SK-N-SH (cell line): ENCODE measurements at regions not wholly inside any gene's neighbourhood (a gene's known extent, or its start where the extent isn't known, plus 50 kb on each side); places are given as distances from the start of the nearest gene placed in this dataset.

Experiments
- CTCF ChIA-PET: fragments of 300-600, 350-600 bp; formaldehyde crosslinking; extraction: SDS; loops from one replicate; lab custom pipeline; 2021; lab: Yijun Ruan, JAX
- POLR2A ChIA-PET: fragments of 350-600 bp; sonication (Branson Sonifier 250); formaldehyde crosslinking; extraction: SDS; loops from one replicate; lab custom pipeline; 2020; ENCODE audit warnings: antibody characterized with exemption, inconsistent platforms; lab: Yijun Ruan, JAX
- DNase-seq: peaks from one replicate; pipeline ENCODE4 v3.0.0; 2012
- H2AFZ ChIP-seq: fragments of 200-600 bp; sonication (generic); 2 replicates; pipeline ENCODE4 v1.8.1; 2016; ENCODE audit warnings: antibody characterized with exemption, mild to moderate bottlenecking, low read depth
- H3F3A ChIP-seq: fragments of 200-600 bp; sonication (generic); replicated peaks from 2 replicates; pipeline ENCODE3; 2016; ENCODE audit warnings: antibody characterized with exemption, mild to moderate bottlenecking; ENCODE audit not compliant: insufficient read depth
- H3K27ac ChIP-seq, 2 experiments: fragments of 200-500 bp in 1 of 2; fragments of 200-600 bp in 1 of 2; sonication (Bioruptor generic) in 1 of 2; sonication (generic), shearing (Covaris generic) in 1 of 2; 2 replicates each; pipeline versions ENCODE4 v1.5.1 to v1.6.1; 2014 to 2016; ENCODE audit warnings: low read depth in 2 of 2, inconsistent platforms in 1 of 2, low read length in 1 of 2, mild to moderate bottlenecking in 1 of 2, mixed read lengths in 1 of 2
- H3K27me3 ChIP-seq: fragments of 200-600 bp; sonication (generic), shearing (Covaris generic); 2 replicates; pipeline ENCODE4 v1.6.1; 2016; ENCODE audit warnings: mixed run types; ENCODE audit not compliant: insufficient read depth
- H3K36me3 ChIP-seq, 2 experiments: fragments of 200-500 bp in 1 of 2; fragments of 200-600 bp in 1 of 2; sonication (Bioruptor generic) in 1 of 2; sonication (generic) in 1 of 2; replicated peaks in 1 of 2; 2 replicates each; pipeline versions ENCODE3 to v1.5.1; 2014 to 2016; ENCODE audit warnings: low read length in 1 of 2, mild to moderate bottlenecking in 1 of 2; ENCODE audit not compliant: insufficient read depth in 2 of 2, control insufficient read depth in 1 of 2
- H3K4me1 ChIP-seq, 2 experiments: fragments of 200-500 bp in 1 of 2; fragments of 200-600 bp in 1 of 2; sonication (Bioruptor generic) in 1 of 2; sonication (generic), shearing (Covaris generic) in 1 of 2; 2 replicates each; pipeline versions ENCODE4 v1.5.1 to v1.6.1; 2014 to 2016; ENCODE audit warnings: low read depth in 1 of 2, low read length in 1 of 2, mixed run types in 1 of 2; ENCODE audit not compliant: insufficient read depth in 2 of 2, control insufficient read depth in 1 of 2
- H3K4me2 ChIP-seq: fragments of 200-600 bp; sonication (generic), shearing (Covaris generic); 2 replicates; pipeline ENCODE4 v1.6.1; 2017; ENCODE audit warnings: mixed run types
- H3K4me3 ChIP-seq, 2 experiments: fragments of 200-500 bp in 1 of 2; fragments of 200-600 bp in 1 of 2; sonication (Bioruptor generic) in 1 of 2; sonication (generic), shearing (Covaris generic) in 1 of 2; 2 replicates each; pipeline versions ENCODE4 v1.5.1 to v1.8.1; 2014 to 2016; ENCODE audit warnings: low read depth in 2 of 2, inconsistent platforms in 1 of 2, low read length in 1 of 2, mild to moderate bottlenecking in 1 of 2, mixed read lengths in 1 of 2, moderate library complexity in 1 of 2
- H3K79me2 ChIP-seq: fragments of 200-600 bp; sonication (generic); 2 replicates; pipeline ENCODE4 v1.8.1; 2017; ENCODE audit warnings: mild to moderate bottlenecking; ENCODE audit not compliant: insufficient read depth
- H3K9ac ChIP-seq: fragments of 200-600 bp; sonication (generic); 2 replicates; pipeline ENCODE4 v1.6.1; 2017; ENCODE audit warnings: mixed run types
- H3K9me2 ChIP-seq: fragments of 200-600 bp; sonication (generic); 2 replicates; pipeline ENCODE4 v1.6.1; 2017; ENCODE audit warnings: mixed run types
- H3K9me3 ChIP-seq: fragments of 200-600 bp; sonication (generic); 2 replicates; pipeline ENCODE4 v1.6.1; 2017; ENCODE audit warnings: mixed run types, mild to moderate bottlenecking, moderate library complexity
- H4K20me1 ChIP-seq: fragments of 200-600 bp; sonication (generic); 2 replicates; pipeline ENCODE4 v1.6.1; 2017; ENCODE audit warnings: mild to moderate bottlenecking, mixed run types; ENCODE audit not compliant: insufficient read depth
- CHD2 ChIP-seq: fragments of 150-350 bp; IDR thresholded peaks from 2 replicates; pipeline ENCODE4 v1.6.1; 2018; ENCODE audit warnings: low read length; ENCODE audit not compliant: partially characterized antibody
- ELF1 ChIP-seq: IDR thresholded peaks from 2 replicates; pipeline ENCODE4 v1.4.0; 2012
- EP300 ChIP-seq, 2 experiments: IDR thresholded peaks; 2 replicates each; pipeline versions ENCODE4 v1.4.0 to v1.6.1; 2012; ENCODE audit warnings: borderline replicate concordance in 1 of 2, low read depth in 1 of 2, low read length in 1 of 2
- EZH2phosphoT487 ChIP-seq: fragments of 200-600 bp; sonication (generic); IDR thresholded peaks from 2 replicates; pipeline ENCODE4 v1.6.1; 2017; ENCODE audit warnings: low read depth, mixed run types, mild to moderate bottlenecking, antibody characterized with exemption, moderate library complexity, borderline replicate concordance
- FOXJ3 ChIP-seq: sonication (generic); formaldehyde crosslinking; IDR thresholded peaks from 2 replicates; pipeline ENCODE4 v1.5.1; 2020; ENCODE audit warnings: mild to moderate bottlenecking, missing genetic modification reagents
- JUND ChIP-seq: IDR thresholded peaks from 2 replicates; pipeline ENCODE4 v1.4.0; 2012
- MEF2A ChIP-seq: IDR thresholded peaks from 2 replicates; pipeline ENCODE4 v1.4.0; 2012; ENCODE audit warnings: low read depth, borderline replicate concordance
- NFIC ChIP-seq: IDR thresholded peaks from 2 replicates; pipeline ENCODE4 v1.4.0; 2012; ENCODE audit warnings: borderline replicate concordance
- RAD21 ChIP-seq: IDR thresholded peaks from 2 replicates; pipeline ENCODE4 v1.6.1; 2012; ENCODE audit warnings: mild to moderate bottlenecking, low read length
- RCOR1 ChIP-seq: fragments of 150-350 bp; IDR thresholded peaks from 2 replicates; pipeline ENCODE4 v1.6.1; 2017; ENCODE audit warnings: antibody characterized with exemption, low read length
- RFX5 ChIP-seq: IDR thresholded peaks from 2 replicates; pipeline ENCODE4 v1.6.1; 2012; ENCODE audit warnings: mild to moderate bottlenecking, improper control_type of control experiment, low read length
- RXRA ChIP-seq: IDR thresholded peaks from 2 replicates; pipeline ENCODE4 v1.4.0; 2012; ENCODE audit warnings: low read depth, mild to moderate bottlenecking, borderline replicate concordance
- SIN3A ChIP-seq: IDR thresholded peaks from 2 replicates; pipeline ENCODE4 v1.6.1; 2012; ENCODE audit warnings: low read depth, mild to moderate bottlenecking, low read length, moderate library complexity, borderline replicate concordance
- SMC3 ChIP-seq: IDR thresholded peaks from 2 replicates; pipeline ENCODE4 v1.6.1; 2012; ENCODE audit warnings: low read depth, low read length, improper control_type of control experiment
- TCF12 ChIP-seq: IDR thresholded peaks from 2 replicates; pipeline ENCODE4 v1.4.0; 2012
- TEAD4 ChIP-seq: IDR thresholded peaks from 2 replicates; pipeline ENCODE4 v1.4.0; 2012; ENCODE audit warnings: mild to moderate bottlenecking, borderline replicate concordance; ENCODE audit not compliant: insufficient read depth
- WGBS: methylation state at CpG from one replicate; pipeline ENCODE4 v1.1.6; 2017; ENCODE audit warnings: low lambda C conversion rate; 5-methylcytosine and 5-hydroxymethylcytosine counted together
- TF ChIP-seq, protein P1 (sequence below): fragments of 150-350 bp; IDR thresholded peaks from 2 replicates; pipeline ENCODE4 v1.6.1; 2017; ENCODE audit warnings: antibody characterized with exemption, low read length, low read depth, borderline replicate concordance
- TF ChIP-seq, protein P2 (sequence below): IDR thresholded peaks from 2 replicates; pipeline ENCODE4 v1.4.0; 2012; ENCODE audit warnings: low read depth
- TF ChIP-seq, protein P3 (sequence below): IDR thresholded peaks from 2 replicates; pipeline ENCODE4 v1.4.0; 2012; ENCODE audit warnings: low read depth, borderline replicate concordance
- TF ChIP-seq, protein P4 (sequence below): IDR thresholded peaks from 2 replicates; pipeline ENCODE4; 2012
- TF ChIP-seq, protein P5 (sequence below): fragments of 200-600 bp; sonication (generic); IDR thresholded peaks from 2 replicates; pipeline ENCODE4 v1.6.1; 2017; ENCODE audit warnings: antibody characterized with exemption, mild to moderate bottlenecking, moderate library complexity

DNA sequence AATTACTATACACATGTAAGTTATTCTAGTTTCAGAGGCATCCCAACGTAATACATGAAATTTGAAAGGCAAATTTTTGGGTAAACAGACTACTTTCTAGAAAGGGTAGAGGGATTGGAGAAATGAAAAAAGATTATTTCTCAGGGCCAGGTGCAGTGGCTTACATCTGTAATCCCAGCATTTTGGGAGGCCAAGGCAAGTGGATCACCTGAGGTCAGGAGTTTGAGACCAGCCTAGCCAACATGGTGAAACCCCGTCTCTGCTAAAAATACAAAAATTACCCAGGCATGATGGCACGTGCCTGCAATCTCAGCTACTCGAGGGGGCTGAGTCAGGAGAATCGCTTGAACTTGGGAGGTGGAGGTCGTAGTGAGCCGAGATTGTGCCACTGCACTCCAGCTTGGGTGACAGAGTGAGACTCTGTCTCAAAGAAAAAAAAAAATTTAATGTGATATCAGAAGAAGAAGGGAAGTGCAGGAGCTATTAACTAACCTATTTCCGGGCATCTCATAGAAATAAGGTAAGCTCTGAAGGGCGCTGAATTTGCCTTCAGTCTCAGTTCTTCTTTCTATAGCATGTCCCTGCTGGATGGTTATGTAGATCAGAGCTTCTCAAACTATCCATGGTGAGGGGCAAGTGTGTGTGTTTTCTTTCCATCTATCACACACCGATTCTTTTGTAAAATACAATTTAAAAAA lies 100.3 kb upstream of the MTHFD1L start:
- DNase-seq = no peak
- Histone ChIP-seq H3K4me2 (no peak overlapping the region), H3K4me1 (peaks cover 0 to 4% of the 10 kb centered on the region in 2 experiments; a peak in 1 of 4 replicates), H3K9me3 (no peaks in the 10 kb centered on the region), H3K27ac (no peak overlapping the region), H3F3A (no peaks in the 10 kb centered on the region), H3K27me3 (peaks cover 12% of the 10 kb centered on the region; the same call in 1 of the 2 replicates), H4K20me1 (no peaks in the 10 kb centered on the region), H2AFZ (no peak overlapping the region), H3K9ac (no peak overlapping the region), H3K9me2 (no peaks in the 10 kb centered on the region), H3K79me2 (no peaks in the 10 kb centered on the region), H3K4me3 (no peak overlapping the region), H3K36me3 (no peaks in the 10 kb centered on the region)
- no peak for TF ChIP-seq SMC3
- TF ChIP-seq JUND = no peak
- no peak for TF ChIP-seq RAD21
- no peak for TF ChIP-seq EP300 (IDR thresholded peaks at IDR 0.05; ENCODE audit: borderline replicate concordance in 1 of 2, low read depth in 1 of 2, low read length in 1 of 2)
- no peak for TF ChIP-seq TEAD4
- TF ChIP-seq, protein P1, sequence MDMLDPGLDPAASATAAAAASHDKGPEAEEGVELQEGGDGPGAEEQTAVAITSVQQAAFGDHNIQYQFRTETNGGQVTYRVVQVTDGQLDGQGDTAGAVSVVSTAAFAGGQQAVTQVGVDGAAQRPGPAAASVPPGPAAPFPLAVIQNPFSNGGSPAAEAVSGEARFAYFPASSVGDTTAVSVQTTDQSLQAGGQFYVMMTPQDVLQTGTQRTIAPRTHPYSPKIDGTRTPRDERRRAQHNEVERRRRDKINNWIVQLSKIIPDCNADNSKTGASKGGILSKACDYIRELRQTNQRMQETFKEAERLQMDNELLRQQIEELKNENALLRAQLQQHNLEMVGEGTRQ = no peak
- no peak for TF ChIP-seq SIN3A
- no peak for TF ChIP-seq ELF1
- TF ChIP-seq RFX5 = no peak
- TF ChIP-seq, protein P2, sequence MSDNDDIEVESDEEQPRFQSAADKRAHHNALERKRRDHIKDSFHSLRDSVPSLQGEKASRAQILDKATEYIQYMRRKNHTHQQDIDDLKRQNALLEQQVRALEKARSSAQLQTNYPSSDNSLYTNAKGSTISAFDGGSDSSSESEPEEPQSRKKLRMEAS = no peak
- no peak for TF ChIP-seq EZH2phosphoT487
- TF ChIP-seq MEF2A = no peak
- TF ChIP-seq RCOR1 = no peak
- TF ChIP-seq CHD2 = no peak
- no peak for TF ChIP-seq NFIC
- CTCF ChIA-PET = interaction anchor here (1.2 kb wide), 1 partner anchor 36 kb away, joined by 3 read pairs; no protein-coding TSS in a partner anchor
- POLR2A ChIA-PET = no interaction called here
- WGBS = 24% methylated on average over 10 of the region's 10 CpGs

DNA sequence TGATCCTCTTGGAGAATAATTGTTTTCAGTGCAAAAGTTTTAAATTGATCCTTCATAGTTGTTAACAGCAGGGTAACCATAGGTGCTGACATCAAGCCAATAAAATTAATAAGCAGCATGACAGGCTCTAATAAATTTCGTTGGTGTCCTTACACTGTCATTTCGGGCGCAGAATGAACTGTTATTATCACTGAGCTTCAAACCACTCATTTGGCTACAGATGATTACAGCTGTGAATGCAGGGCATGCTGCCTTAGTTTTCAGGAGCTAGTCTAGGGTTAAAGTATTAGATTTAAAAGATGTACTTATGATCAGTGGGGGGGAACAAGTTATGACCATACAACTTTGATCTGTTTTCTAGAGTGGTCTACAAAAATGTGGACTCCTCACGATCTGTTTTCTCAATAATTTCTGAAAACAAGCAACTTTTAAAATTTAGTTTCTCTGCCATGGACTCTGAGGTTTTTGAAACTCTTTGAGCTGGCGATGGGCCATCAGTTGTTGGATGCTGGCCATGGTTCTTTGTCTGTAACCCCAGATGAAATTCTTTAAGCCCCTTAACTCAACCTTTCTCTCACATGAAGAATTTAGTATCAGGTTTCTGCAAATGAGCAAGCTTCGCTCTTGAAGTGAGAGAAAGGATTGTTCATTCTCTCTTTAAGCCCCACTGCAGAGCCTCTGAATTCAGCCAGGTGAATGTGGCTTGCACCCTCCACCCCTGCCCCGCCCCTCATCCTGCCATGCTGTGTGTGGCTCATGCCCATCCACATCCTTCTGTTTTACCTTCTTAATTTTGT lies 99.1 kb upstream of the MTHFD1L start:
- Histone ChIP-seq H3K9me2 (no peaks in the 10 kb centered on the region), H3K36me3 (no peaks in the 10 kb centered on the region), H3K79me2 (no peaks in the 10 kb centered on the region), H4K20me1 (no peaks in the 10 kb centered on the region), H3K4me2 (no peak overlapping the region), H3K9me3 (no peaks in the 10 kb centered on the region), H3K9ac (no peak overlapping the region), H3F3A (no peaks in the 10 kb centered on the region), H2AFZ (no peak overlapping the region), H3K4me3 (no peak overlapping the region), H3K27ac (no peak overlapping the region), H3K27me3 (peaks cover 12% of the 10 kb centered on the region; the same call in 1 of the 2 replicates), H3K4me1 (peaks cover 0 to 4% of the 10 kb centered on the region in 2 experiments; a peak in 1 of 4 replicates)
- POLR2A ChIA-PET = no interaction called here
- no peak for DNase-seq
- 14% methylated on average over 7 of the region's 7 CpGs for WGBS
- TF ChIP-seq, protein P3, sequence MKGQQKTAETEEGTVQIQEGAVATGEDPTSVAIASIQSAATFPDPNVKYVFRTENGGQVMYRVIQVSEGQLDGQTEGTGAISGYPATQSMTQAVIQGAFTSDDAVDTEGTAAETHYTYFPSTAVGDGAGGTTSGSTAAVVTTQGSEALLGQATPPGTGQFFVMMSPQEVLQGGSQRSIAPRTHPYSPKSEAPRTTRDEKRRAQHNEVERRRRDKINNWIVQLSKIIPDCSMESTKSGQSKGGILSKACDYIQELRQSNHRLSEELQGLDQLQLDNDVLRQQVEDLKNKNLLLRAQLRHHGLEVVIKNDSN = no peak
- no peak for TF ChIP-seq EP300 (IDR thresholded peaks at IDR 0.05; ENCODE audit: borderline replicate concordance in 1 of 2, low read depth in 1 of 2, low read length in 1 of 2)
- TF ChIP-seq FOXJ3 = no peak
- TF ChIP-seq MEF2A = no peak
- TF ChIP-seq JUND = no peak
- TF ChIP-seq, protein P4, sequence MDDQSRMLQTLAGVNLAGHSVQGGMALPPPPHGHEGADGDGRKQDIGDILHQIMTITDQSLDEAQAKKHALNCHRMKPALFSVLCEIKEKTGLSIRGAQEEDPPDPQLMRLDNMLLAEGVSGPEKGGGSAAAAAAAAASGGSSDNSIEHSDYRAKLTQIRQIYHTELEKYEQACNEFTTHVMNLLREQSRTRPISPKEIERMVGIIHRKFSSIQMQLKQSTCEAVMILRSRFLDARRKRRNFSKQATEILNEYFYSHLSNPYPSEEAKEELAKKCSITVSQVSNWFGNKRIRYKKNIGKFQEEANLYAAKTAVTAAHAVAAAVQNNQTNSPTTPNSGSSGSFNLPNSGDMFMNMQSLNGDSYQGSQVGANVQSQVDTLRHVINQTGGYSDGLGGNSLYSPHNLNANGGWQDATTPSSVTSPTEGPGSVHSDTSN = no peak
- TF ChIP-seq, protein P5, sequence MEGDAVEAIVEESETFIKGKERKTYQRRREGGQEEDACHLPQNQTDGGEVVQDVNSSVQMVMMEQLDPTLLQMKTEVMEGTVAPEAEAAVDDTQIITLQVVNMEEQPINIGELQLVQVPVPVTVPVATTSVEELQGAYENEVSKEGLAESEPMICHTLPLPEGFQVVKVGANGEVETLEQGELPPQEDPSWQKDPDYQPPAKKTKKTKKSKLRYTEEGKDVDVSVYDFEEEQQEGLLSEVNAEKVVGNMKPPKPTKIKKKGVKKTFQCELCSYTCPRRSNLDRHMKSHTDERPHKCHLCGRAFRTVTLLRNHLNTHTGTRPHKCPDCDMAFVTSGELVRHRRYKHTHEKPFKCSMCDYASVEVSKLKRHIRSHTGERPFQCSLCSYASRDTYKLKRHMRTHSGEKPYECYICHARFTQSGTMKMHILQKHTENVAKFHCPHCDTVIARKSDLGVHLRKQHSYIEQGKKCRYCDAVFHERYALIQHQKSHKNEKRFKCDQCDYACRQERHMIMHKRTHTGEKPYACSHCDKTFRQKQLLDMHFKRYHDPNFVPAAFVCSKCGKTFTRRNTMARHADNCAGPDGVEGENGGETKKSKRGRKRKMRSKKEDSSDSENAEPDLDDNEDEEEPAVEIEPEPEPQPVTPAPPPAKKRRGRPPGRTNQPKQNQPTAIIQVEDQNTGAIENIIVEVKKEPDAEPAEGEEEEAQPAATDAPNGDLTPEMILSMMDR = no peak
- TF ChIP-seq, protein P2 = no peak
- no peak for TF ChIP-seq RAD21
- TF ChIP-seq CHD2 = no peak
- no peak for TF ChIP-seq RCOR1
- no peak for TF ChIP-seq RXRA
- TF ChIP-seq TCF12 = no peak
- TF ChIP-seq RFX5 = no peak
- CTCF ChIA-PET = no interaction called here
